HG03457 (cell line): ENCODE measurements at regions not wholly inside any gene's neighbourhood (a gene's known extent, or its start where the extent isn't known, plus 50 kb on each side); places are given as distances from the start of the nearest gene placed in this dataset.

Experiments used
- ATAC-seq: cut with Tn5 transposase; IDR thresholded peaks from one replicate; pipeline ENCODE4 v1.9.1; 2021; ENCODE audit warnings: moderate number of reproducible peaks; ENCODE audit not compliant: unreplicated experiment

- no peak for ATAC-seq
These were observed 61.9 kb upstream of the TMPO start for GRCh38 chr12:98453492-98453891.

GRCh38 chr12:98456041-98456440, 59.3 kb upstream of the TMPO start:
- ATAC-seq = no peak

GRCh38 chr12:98456576-98457573, 58.5 kb upstream of the TMPO start:
- ATAC-seq = no peak

GRCh38 chr12:98464190-98464589, 51.2 kb upstream of the TMPO start:
- no peak for ATAC-seq

GRCh38 chr12:98465505-98465904, 49.9 kb upstream of the TMPO start:
- ATAC-seq = no peak
